Loucy (cell line): ENCODE measurements at regions not wholly inside any gene's neighbourhood (a gene's known extent, or its start where the extent isn't known, plus 50 kb on each side); places are given as distances from the start of the nearest gene placed in this dataset.

ENCODE experiments used
- H2AFZ ChIP-seq: fragments of 200-600 bp; sonication (generic); 2 replicates; pipeline ENCODE4 v1.6.0; 2016; ENCODE audit warnings: antibody characterized with exemption, mild to moderate bottlenecking, low read length, moderate library complexity
- H3F3A ChIP-seq: fragments of 200-600 bp; 2 replicates; pipeline ENCODE4 v1.6.0; 2016; ENCODE audit warnings: antibody characterized with exemption, low read depth, mild to moderate bottlenecking
- H3K27me3 ChIP-seq: fragments of 200-600 bp; sonication (generic); 2 replicates; pipeline ENCODE4 v1.6.1; 2014; ENCODE audit warnings: low read length, mild to moderate bottlenecking; ENCODE audit not compliant: insufficient read depth, poor library complexity, severe bottlenecking
- H3K36me3 ChIP-seq: fragments of 200-600 bp; sonication (generic); 2 replicates; pipeline ENCODE4 v1.6.1; 2016; ENCODE audit warnings: low read length; ENCODE audit not compliant: insufficient read depth
- H3K4me1 ChIP-seq: fragments of 200-600 bp; sonication (generic); 2 replicates; pipeline ENCODE4 v1.5.1; 2014; ENCODE audit warnings: low read length, mild to moderate bottlenecking; ENCODE audit not compliant: insufficient read depth, poor library complexity, severe bottlenecking
- H3K4me2 ChIP-seq: fragments of 200-600 bp; sonication (generic); 2 replicates; pipeline ENCODE4 v1.6.0; 2014; ENCODE audit warnings: antibody characterized with exemption, low read length, low read depth, mild to moderate bottlenecking; ENCODE audit not compliant: poor library complexity, severe bottlenecking
- H3K4me3 ChIP-seq: fragments of 200-600 bp; sonication (generic); 2 replicates; pipeline ENCODE4 v1.5.1; 2014; ENCODE audit warnings: low read length, mild to moderate bottlenecking, mixed read lengths; ENCODE audit not compliant: poor library complexity, severe bottlenecking
- H3K79me2 ChIP-seq: fragments of 200-600 bp; sonication (generic); 2 replicates; pipeline ENCODE4 v1.6.1; 2014; ENCODE audit warnings: low read length; ENCODE audit not compliant: insufficient read depth
- H3K9ac ChIP-seq: fragments of 200-600 bp; sonication (generic); 2 replicates; pipeline ENCODE4 v1.6.0; 2014; ENCODE audit warnings: mild to moderate bottlenecking, low read depth, low read length, moderate library complexity; ENCODE audit not compliant: poor library complexity, severe bottlenecking
- H3K9me2 ChIP-seq: fragments of 200-600 bp; sonication (generic); replicated peaks from 2 replicates; pipeline ENCODE4 v1.6.1; 2016; ENCODE audit warnings: low read depth, low read length, mixed read lengths
- H3K9me3 ChIP-seq: fragments of 200-600 bp; sonication (generic); 2 replicates; pipeline ENCODE4 v1.6.1; 2014; ENCODE audit warnings: mild to moderate bottlenecking, antibody characterized with exemption, low read length, low read depth; ENCODE audit not compliant: insufficient read depth
- H4K20me1 ChIP-seq: fragments of 200-600 bp; sonication (generic); 2 replicates; pipeline ENCODE4 v1.6.0; 2014; ENCODE audit warnings: antibody characterized with exemption, low read length, mild to moderate bottlenecking; ENCODE audit not compliant: insufficient read depth, poor library complexity, severe bottlenecking
- CTCF ChIP-seq: fragments of 200-600 bp; sonication (generic); conservative IDR thresholded peaks from 2 replicates; pipeline ENCODE4 v1.5.1; 2014; ENCODE audit warnings: mild to moderate bottlenecking, antibody characterized with exemption, low read length
- EZH2phosphoT487 ChIP-seq: fragments of 200-600 bp; IDR thresholded peaks from 2 replicates; pipeline ENCODE4 v1.6.1; 2018; ENCODE audit warnings: antibody characterized with exemption, mild to moderate bottlenecking, moderate library complexity, borderline replicate concordance

GRCh38 chr17:68101987-68102314 is 66.4 kb downstream of the KPNA2 start:
- Histone ChIP-seq H3K4me2 (peak overlapping the region; percentile 98), H3K4me3 (peak overlapping the region; percentile 99), H3K9ac (peak overlapping the region; percentile 95), H3K36me3 (no peaks in the 10 kb centered on the region), H3F3A (no peaks in the 10 kb centered on the region), H3K9me2 (no peaks in the 10 kb centered on the region), H3K4me1 (peaks cover 34% of the 10 kb centered on the region), H4K20me1 (peaks cover 40% of the 10 kb centered on the region), H2AFZ (peak overlapping the region; percentile 91; the same call in 1 of the 2 replicates), H3K27me3 (no peaks in the 10 kb centered on the region), H3K79me2 (peaks cover 63% of the 10 kb centered on the region), H3K9me3 (no peaks in the 10 kb centered on the region)
- TF ChIP-seq EZH2phosphoT487 (no peak), CTCF (no peak)

DNA sequence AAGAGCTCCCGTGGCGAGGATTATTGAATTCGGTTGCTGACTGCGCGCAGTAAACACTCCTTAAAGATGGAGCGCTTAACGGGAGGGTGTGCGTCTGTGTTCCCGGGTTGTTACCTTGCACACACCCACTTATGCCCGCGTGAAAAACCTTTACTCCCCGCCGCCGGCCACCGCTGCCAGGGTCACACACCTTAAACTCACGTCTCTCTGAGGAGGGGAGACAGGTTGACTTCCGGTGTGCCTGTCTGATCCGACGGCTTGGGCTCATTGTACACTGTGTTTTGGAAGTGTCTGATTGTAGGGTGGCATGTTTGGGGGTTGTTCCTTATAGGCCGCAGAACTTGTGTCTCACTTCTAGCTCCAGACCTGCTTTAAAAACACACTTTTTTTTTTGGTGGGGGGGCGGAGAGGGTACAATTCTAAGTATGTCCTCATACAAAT is 66.8 kb downstream of the KPNA2 start:
- Histone ChIP-seq H2AFZ (no peak overlapping the region), H4K20me1 (peaks cover 44% of the 10 kb centered on the region), H3K79me2 (peaks cover 66% of the 10 kb centered on the region)

GRCh38 chr17:68103148-68103547 is 67.6 kb downstream of the KPNA2 start:
- Histone ChIP-seq H3K4me1 (peaks cover 46% of the 10 kb centered on the region), H2AFZ (no peak overlapping the region), H3F3A (no peaks in the 10 kb centered on the region), H3K9ac (peak overlapping the region; percentile 95), H3K36me3 (peaks cover 3% of the 10 kb centered on the region; the same call in 1 of the 2 replicates), H3K79me2 (peaks cover 75% of the 10 kb centered on the region), H3K4me2 (peak overlapping the region; percentile 98), H3K4me3 (peak overlapping the region; percentile 99), H4K20me1 (peaks cover 52% of the 10 kb centered on the region), H3K9me2 (no peaks in the 10 kb centered on the region), H3K27me3 (no peaks in the 10 kb centered on the region), H3K9me3 (no peaks in the 10 kb centered on the region)
- TF ChIP-seq EZH2phosphoT487 (no peak), CTCF (no peak)

More for the DNA sequence above, 66.8 kb downstream of the KPNA2 start:
- Histone ChIP-seq H3K4me1 (peaks cover 37% of the 10 kb centered on the region), H3K9me2 (no peaks in the 10 kb centered on the region), H3K27me3 (no peaks in the 10 kb centered on the region), H3K9me3 (no peaks in the 10 kb centered on the region), H3F3A (no peaks in the 10 kb centered on the region), H3K9ac (peak overlapping the region; percentile 95), H3K4me3 (peak overlapping the region; percentile 99), H3K4me2 (peak overlapping the region; percentile 98), H3K36me3 (no peaks in the 10 kb centered on the region)
- TF ChIP-seq CTCF (no peak), EZH2phosphoT487 (no peak)
